Adipose tissue (tissue), 3 donors: ENCODE measurements at regions not wholly inside any gene's neighbourhood (a gene's known extent, or its start where the extent isn't known, plus 50 kb on each side); places are given as distances from the start of the nearest gene placed in this dataset.
"Not testable (repeated sequence)": the region's sequence is repeated elsewhere in the genome, so short reads cannot be mapped to it uniquely, and the experiment has no call there.

ENCODE experiments used
- H3K27ac ChIP-seq: one replicate; pipeline ENCODE4 v1.5.1; 2013; ENCODE audit warnings: low read depth, low read length
- WGBS, 3 donors: extraction: QIAGEN DNeasy Blood & Tissue Kit; methylation state at CpG; one replicate each; pipeline ENCODE4 v1.1.7; 2013; 5-methylcytosine and 5-hydroxymethylcytosine counted together
- donor health status: healthy with polysubstance abuse.
- donor health status: Bipolar disorder and iron deficiency.
- donor health status: healthy.

- 94 to 98% (median 97%) methylated on average over 5 of the region's 5 CpGs for WGBS, 3 donors
- no peak overlapping the region for H3K27ac ChIP-seq
Measured at GRCh38 chr22:23503142-23503541, 76.9 kb downstream of the IGLL1 start.

- 90 to 92% (median 91%) methylated on average over 2 to 12 of the region's 12 CpGs for WGBS, 3 donors
- H3K27ac ChIP-seq, result no peak overlapping the region
Measured at GRCh38 chr22:23501708-23502107, 78.4 kb downstream of the IGLL1 start.

- H3K27ac ChIP-seq, result no peak overlapping the region
- 75 to 89% (median 80%) methylated on average over 5 of the region's 5 CpGs for WGBS, 3 donors
Measured at GRCh38 chr22:23501261-23501619, 78.8 kb downstream of the IGLL1 start.

GRCh38 chr22:23500508-23501260 is 79.4 kb downstream of the IGLL1 start:
- no peak overlapping the region for H3K27ac ChIP-seq
- 52 to 66% (median 58%) methylated on average over 13 of the region's 13 CpGs for WGBS, 3 donors

- 71 to 86% (median 73%) methylated on average over 8 of the region's 8 CpGs for WGBS, 3 donors
Measured at GRCh38 chr22:23499845-23500500, 80.1 kb downstream of the IGLL1 start.

GRCh38 chr22:23498811-23499798 is 81.0 kb downstream of the IGLL1 start:
- WGBS, 3 donors, result 67 to 79% (median 71%) methylated on average over 22 of the region's 22 CpGs
- no peak overlapping the region for H3K27ac ChIP-seq

More at GRCh38 chr22:23499845-23500500, 80.1 kb downstream of the IGLL1 start:
- no peak overlapping the region for H3K27ac ChIP-seq

- H3K27ac ChIP-seq, result not testable (repeated sequence)
- WGBS, 3 donors, result 89 to 94% (median 89%) methylated on average over 6 of the region's 6 CpGs
Measured at GRCh38 chr22:23497889-23498288, 82.2 kb downstream of the IGLL1 start.

GRCh38 chr22:23497016-23497885 is 82.8 kb downstream of the IGLL1 start:
- WGBS, 3 donors, result 75 to 88% (median 86%) methylated on average over 6 of the region's 6 CpGs
- no peak overlapping the region for H3K27ac ChIP-seq

- H3K27ac ChIP-seq, result no peak overlapping the region
- WGBS, 3 donors, result 82 to 97% (median 84%) methylated on average over 3 of the region's 3 CpGs
Measured at GRCh38 chr22:23496445-23496833, 83.7 kb downstream of the IGLL1 start.

GRCh38 chr22:23495614-23496444 is 84.3 kb downstream of the IGLL1 start:
- H3K27ac ChIP-seq, result no peak overlapping the region
- WGBS, 3 donors, result 53 to 63% (median 58%) methylated on average over 10 of the region's 10 CpGs

- WGBS, 3 donors, result 90 to 100% (median 93%) methylated on average over 1 of the region's 1 CpG
- no peak overlapping the region for H3K27ac ChIP-seq
Measured at GRCh38 chr22:23494930-23495266, 85.2 kb downstream of the IGLL1 start.

GRCh38 chr22:23485490-23485889 is 94.6 kb downstream of the IGLL1 start:
- no peak overlapping the region for H3K27ac ChIP-seq
- 75 to 88% (median 79%) methylated on average over 4 of the region's 4 CpGs for WGBS, 3 donors

- 94 to 96% (median 95%) methylated on average over 5 of the region's 5 CpGs for WGBS, 3 donors
- H3K27ac ChIP-seq, result no peak overlapping the region
Measured at GRCh38 chr22:23484651-23485050, 95.4 kb downstream of the IGLL1 start.

- no peak overlapping the region for H3K27ac ChIP-seq
- WGBS, 3 donors, result 82 to 92% (median 91%) methylated on average over 5 of the region's 5 CpGs
Measured at GRCh38 chr22:23481369-23481768, 98.7 kb downstream of the IGLL1 start.

GRCh38 chr22:23478175-23478574 is 101.9 kb downstream of the IGLL1 start:
- 74 to 83% (median 76%) methylated on average over 4 of the region's 4 CpGs for WGBS, 3 donors
- H3K27ac ChIP-seq, result no peak overlapping the region

- WGBS, 3 donors, result 89 to 93% (median 93%) methylated on average over 6 of the region's 6 CpGs
Measured at GRCh38 chr22:23474531-23474930, 105.6 kb downstream of the IGLL1 start.

GRCh38 chr22:23473901-23474300 is 106.2 kb downstream of the IGLL1 start:
- WGBS, 3 donors, result 81 to 88% (median 83%) methylated on average over 8 of the region's 8 CpGs

More at GRCh38 chr22:23474531-23474930, 105.6 kb downstream of the IGLL1 start:
- H3K27ac ChIP-seq, result not testable (repeated sequence)

More at GRCh38 chr22:23473901-23474300, 106.2 kb downstream of the IGLL1 start:
- no peak overlapping the region for H3K27ac ChIP-seq
